ENCODE measurements at regions not wholly inside any gene's neighbourhood (a gene's known extent, or its start where the extent isn't known, plus 50 kb on each side); places are given as distances from the start of the nearest gene placed in this dataset.

DNA sequence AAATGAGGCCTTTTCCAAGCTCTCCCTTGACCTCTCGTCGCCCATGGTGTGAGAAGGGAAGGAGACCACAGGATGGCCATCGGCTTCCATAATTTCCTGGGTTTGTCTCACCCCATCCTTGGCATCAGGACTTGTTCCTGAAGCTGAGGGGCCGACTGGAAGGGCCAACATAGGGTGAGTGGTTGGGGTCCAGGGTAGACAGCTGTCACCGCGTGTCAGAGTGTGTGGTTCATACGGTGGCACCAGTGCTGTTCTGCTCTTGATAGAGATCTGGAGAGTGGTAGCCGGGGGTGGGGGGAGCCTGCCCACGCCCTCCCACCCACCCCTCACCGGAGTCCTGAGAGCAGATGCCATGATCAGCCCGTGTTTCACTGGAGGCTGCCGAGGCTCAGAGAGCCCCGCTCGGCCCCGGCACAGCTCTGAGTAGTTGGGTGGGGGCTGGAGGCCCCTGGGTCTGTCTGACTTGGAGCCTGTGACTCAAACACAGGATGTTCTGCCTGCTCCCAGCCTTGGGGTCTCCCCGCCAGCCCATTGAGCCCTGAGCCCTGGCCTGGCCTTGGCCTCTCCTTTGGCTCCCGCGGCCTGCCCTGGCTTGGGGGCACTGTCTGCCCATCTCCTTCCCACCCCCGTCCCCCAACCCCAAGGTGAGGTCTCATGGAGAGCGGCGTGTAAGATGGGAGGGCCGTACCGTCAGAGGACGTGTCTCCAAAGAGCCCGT, 53.1 kb upstream of the IER5L start:
- TF ChIP-seq SUZ12 (IDR thresholded peaks at IDR 0.05; ENCODE audit: extremely low read depth, insufficient read depth, insufficient read length) = no peak
- no peak for TF ChIP-seq ZNF274 (IDR thresholded peaks at IDR 0.05; ENCODE audit: low read depth, low read length)
- Histone ChIP-seq H3K9ac (ENCODE audit: insufficient read length, low read depth) (no peak overlapping the region), H3K4me3 (ENCODE audit: insufficient read length, low read depth) (no peak overlapping the region), H3K4me1 (ENCODE audit: insufficient read depth, insufficient read length) (peaks cover 10% of the 10 kb centered on the region), H3K36me3 (ENCODE audit: insufficient read depth, insufficient read length, low read length) (no peaks in the 10 kb centered on the region), H3K27me3 (ENCODE audit: insufficient read depth, insufficient read length) (no peaks in the 10 kb centered on the region), H3K9me3 (ENCODE audit: insufficient read depth, low read length) (no peaks in the 10 kb centered on the region)
- no peak for DNase-seq (ENCODE audit: low read depth, low spot score)

DNA sequence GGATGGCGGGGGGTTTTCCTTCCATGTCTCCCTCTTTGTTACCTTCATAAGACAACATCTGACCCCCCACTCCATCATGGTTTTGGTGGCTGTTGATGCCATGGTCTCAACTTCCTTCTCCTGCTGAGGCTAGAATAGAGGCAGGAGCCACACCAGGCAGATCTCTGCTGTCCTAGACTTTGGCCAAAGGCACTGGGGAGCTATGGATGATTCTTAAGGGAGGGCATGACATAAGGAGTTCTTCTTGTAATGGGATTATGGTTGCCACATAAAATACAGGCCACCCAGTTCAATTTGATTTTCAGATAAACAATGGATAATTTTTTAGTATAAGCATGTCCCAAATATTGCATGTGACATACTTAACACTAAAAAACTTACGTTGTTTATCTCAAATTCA, 52.2 kb upstream of the IER5L start:
- Histone ChIP-seq H3K9ac (ENCODE audit: insufficient read length, low read depth) (no peak overlapping the region), H3K27me3 (ENCODE audit: insufficient read depth, insufficient read length) (no peaks in the 10 kb centered on the region), H3K4me3 (ENCODE audit: insufficient read length, low read depth) (no peak overlapping the region), H3K4me1 (ENCODE audit: insufficient read depth, insufficient read length) (peaks cover 13% of the 10 kb centered on the region), H3K9me3 (ENCODE audit: insufficient read depth, low read length) (no peaks in the 10 kb centered on the region), H3K36me3 (ENCODE audit: insufficient read depth, insufficient read length, low read length) (no peaks in the 10 kb centered on the region)
- no peak for DNase-seq (ENCODE audit: low read depth, low spot score)
- TF ChIP-seq YY1 (IDR thresholded peaks at IDR 0.05; ENCODE audit: insufficient read depth, insufficient read length) (no peak), SUZ12 (IDR thresholded peaks at IDR 0.05; ENCODE audit: extremely low read depth, insufficient read depth, insufficient read length) (no peak), ZNF274 (IDR thresholded peaks at IDR 0.05; ENCODE audit: low read depth, low read length) (no peak)
